ENCODE measurements at regions not wholly inside any gene's neighbourhood (a gene's known extent, or its start where the extent isn't known, plus 50 kb on each side); places are given as distances from the start of the nearest gene placed in this dataset.

GRCh38 chr1:170356585-170356984 is 175.4 kb upstream of the GORAB start:
- no peak for TF ChIP-seq POLR2A (IDR thresholded peaks at IDR 0.05)
- TF ChIP-seq EP300 (IDR thresholded peaks at IDR 0.05): no peak
- no peak for TF ChIP-seq POLR2AphosphoS5 (IDR thresholded peaks at IDR 0.05)
- TF ChIP-seq, protein P1, sequence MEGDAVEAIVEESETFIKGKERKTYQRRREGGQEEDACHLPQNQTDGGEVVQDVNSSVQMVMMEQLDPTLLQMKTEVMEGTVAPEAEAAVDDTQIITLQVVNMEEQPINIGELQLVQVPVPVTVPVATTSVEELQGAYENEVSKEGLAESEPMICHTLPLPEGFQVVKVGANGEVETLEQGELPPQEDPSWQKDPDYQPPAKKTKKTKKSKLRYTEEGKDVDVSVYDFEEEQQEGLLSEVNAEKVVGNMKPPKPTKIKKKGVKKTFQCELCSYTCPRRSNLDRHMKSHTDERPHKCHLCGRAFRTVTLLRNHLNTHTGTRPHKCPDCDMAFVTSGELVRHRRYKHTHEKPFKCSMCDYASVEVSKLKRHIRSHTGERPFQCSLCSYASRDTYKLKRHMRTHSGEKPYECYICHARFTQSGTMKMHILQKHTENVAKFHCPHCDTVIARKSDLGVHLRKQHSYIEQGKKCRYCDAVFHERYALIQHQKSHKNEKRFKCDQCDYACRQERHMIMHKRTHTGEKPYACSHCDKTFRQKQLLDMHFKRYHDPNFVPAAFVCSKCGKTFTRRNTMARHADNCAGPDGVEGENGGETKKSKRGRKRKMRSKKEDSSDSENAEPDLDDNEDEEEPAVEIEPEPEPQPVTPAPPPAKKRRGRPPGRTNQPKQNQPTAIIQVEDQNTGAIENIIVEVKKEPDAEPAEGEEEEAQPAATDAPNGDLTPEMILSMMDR (IDR thresholded peaks at IDR 0.05): no peak
